H9 (cell line): ENCODE measurements at regions not wholly inside any gene's neighbourhood (a gene's known extent, or its start where the extent isn't known, plus 50 kb on each side); places are given as distances from the start of the nearest gene placed in this dataset.
"Not testable (repeated sequence)": the region's sequence is repeated elsewhere in the genome, so short reads cannot be mapped to it uniquely, and the experiment has no call there.

Experiments used
- DNase-seq: peaks from one replicate; pipeline ENCODE4 v3.0.0-alpha.2; 2017
- H2AFZ ChIP-seq: one replicate; pipeline ENCODE4 v1.6.1; 2013; ENCODE audit warnings: mild to moderate bottlenecking, low read length, control low read depth, moderate library complexity
- H2AK5ac ChIP-seq: 2 replicates; pipeline ENCODE4 v1.6.1; 2013; ENCODE audit warnings: low read length, control low read depth, mixed read lengths; ENCODE audit not compliant: insufficient read length
- H2BK120ac ChIP-seq: one replicate; pipeline ENCODE4 v1.6.1; 2013; ENCODE audit warnings: low read depth, mild to moderate bottlenecking, low read length, control low read depth, inconsistent platforms; ENCODE audit not compliant: poor library complexity, severe bottlenecking
- H2BK12ac ChIP-seq: 2 replicates; pipeline ENCODE4 v1.6.1; 2013; ENCODE audit warnings: low read length, control low read depth, mixed read lengths, low read depth; ENCODE audit not compliant: insufficient read length
- H2BK15ac ChIP-seq: 2 replicates; pipeline ENCODE4 v1.6.1; 2013; ENCODE audit warnings: low read depth, low read length, control low read depth
- H2BK20ac ChIP-seq: one replicate; pipeline ENCODE4 v1.6.1; 2013; ENCODE audit warnings: low read depth, mild to moderate bottlenecking, low read length, control low read depth, inconsistent platforms; ENCODE audit not compliant: poor library complexity, severe bottlenecking
- H2BK5ac ChIP-seq: 2 replicates; pipeline ENCODE4 v1.6.1; 2013; ENCODE audit warnings: low read length, control low read depth, mixed read lengths; ENCODE audit not compliant: insufficient read length
- H3K14ac ChIP-seq: 2 replicates; pipeline ENCODE4 v1.6.1; 2013; ENCODE audit warnings: low read length, control low read depth; ENCODE audit not compliant: insufficient read depth
- H3K18ac ChIP-seq: 2 replicates; pipeline ENCODE4 v1.6.1; 2013; ENCODE audit warnings: low read depth, mild to moderate bottlenecking, mixed read lengths, low read length, control low read depth; ENCODE audit not compliant: insufficient read length
- H3K23ac ChIP-seq: 2 replicates; pipeline ENCODE4 v1.6.1; 2013; ENCODE audit warnings: low read length, control low read depth, mixed read lengths, low read depth; ENCODE audit not compliant: insufficient read length
- H3K23me2 ChIP-seq: 2 replicates; pipeline ENCODE4 v1.6.1; 2013; ENCODE audit warnings: low read depth, mild to moderate bottlenecking, mixed read lengths, low read length, control low read depth; ENCODE audit not compliant: insufficient read length, poor library complexity, severe bottlenecking
- H3K27ac ChIP-seq: 2 replicates; pipeline ENCODE4 v1.5.1; 2013; ENCODE audit warnings: low read length, control low read depth, mixed read lengths, low read depth; ENCODE audit not compliant: insufficient read length
- H3K27me3 ChIP-seq: 2 replicates; pipeline ENCODE4 v1.6.1; 2013; ENCODE audit warnings: low read length, control low read depth, inconsistent platforms; ENCODE audit not compliant: insufficient read depth
- H3K4ac ChIP-seq: 2 replicates; pipeline ENCODE4 v1.6.1; 2013; ENCODE audit warnings: low read depth, mild to moderate bottlenecking, control low read depth, inconsistent platforms, low read length, moderate library complexity
- H3K4me1 ChIP-seq: 2 replicates; pipeline ENCODE4 v1.6.1; 2013; ENCODE audit warnings: low read length, control low read depth, inconsistent platforms; ENCODE audit not compliant: insufficient read depth
- H3K4me2 ChIP-seq: 2 replicates; pipeline ENCODE4 v1.6.1; 2013; ENCODE audit warnings: low read length, control low read depth, mixed read lengths; ENCODE audit not compliant: insufficient read length, insufficient read depth
- H3K56ac ChIP-seq: 2 replicates; pipeline ENCODE4 v1.6.1; 2013; ENCODE audit warnings: low read depth, mild to moderate bottlenecking, mixed read lengths, low read length, control low read depth; ENCODE audit not compliant: insufficient read length
- H3K79me1 ChIP-seq: 2 replicates; pipeline ENCODE4 v1.6.1; 2013; ENCODE audit warnings: low read depth, mild to moderate bottlenecking, moderate library complexity, low read length, control low read depth, inconsistent platforms; ENCODE audit not compliant: insufficient read depth, poor library complexity, severe bottlenecking
- H3K79me2 ChIP-seq: 2 replicates; pipeline ENCODE4 v1.6.1; 2013; ENCODE audit warnings: low read length, control low read depth, inconsistent platforms; ENCODE audit not compliant: insufficient read depth
- H3K9ac ChIP-seq: 2 replicates; pipeline ENCODE4 v1.6.1; 2013; ENCODE audit warnings: low read length, control low read depth, mixed read lengths; ENCODE audit not compliant: insufficient read length; ENCODE audit errors: extremely low read depth
- H3K9me3 ChIP-seq: one replicate; pipeline ENCODE4 v1.6.1; 2013; ENCODE audit warnings: low read depth, low read length, inconsistent platforms; ENCODE audit not compliant: control insufficient read depth
- H3T11ph ChIP-seq: one replicate; pipeline ENCODE4 v1.6.1; 2013; ENCODE audit warnings: mild to moderate bottlenecking, low read length, control low read depth, inconsistent platforms
- H4K20me1 ChIP-seq: one replicate; pipeline ENCODE4 v1.6.1; 2013; ENCODE audit not compliant: control insufficient read depth, insufficient read length, insufficient read depth
- H4K5ac ChIP-seq: 2 replicates; pipeline ENCODE4 v1.6.1; 2013; ENCODE audit warnings: low read depth, mild to moderate bottlenecking, mixed read lengths, low read length, control low read depth; ENCODE audit not compliant: insufficient read length
- H4K8ac ChIP-seq: replicated peaks from 2 replicates; pipeline ENCODE4 v1.6.1; 2013; ENCODE audit warnings: low read length, control low read depth, mixed read lengths, low read depth; ENCODE audit not compliant: insufficient read length
- H4K91ac ChIP-seq: 2 replicates; pipeline ENCODE4 v1.6.1; 2013; ENCODE audit warnings: low read depth, mild to moderate bottlenecking, moderate library complexity, mixed read lengths, low read length, control low read depth; ENCODE audit not compliant: insufficient read length
- H3K27ac Mint-ChIP-seq, 3 experiments: 2 replicates in 2 of 3; 3 replicates in 1 of 3; pipeline ENCODE4 v1.8.0; 2020 to 2021; ENCODE audit warnings: mixed read lengths in 3 of 3, mild to moderate bottlenecking in 1 of 3, moderate library complexity in 1 of 3
- H3K27me3 Mint-ChIP-seq: 2 replicates; pipeline ENCODE4 v1.8.0; 2021; ENCODE audit warnings: low read depth, mild to moderate bottlenecking, moderate library complexity, mixed read lengths
- H3K36me3 Mint-ChIP-seq, 3 experiments: 2 replicates in 2 of 3; 3 replicates in 1 of 3; pipeline ENCODE4 v1.8.0; 2020 to 2021; ENCODE audit warnings: low read depth in 3 of 3, mixed read lengths in 3 of 3; ENCODE audit not compliant: insufficient read depth in 1 of 3
- H3K4me1 Mint-ChIP-seq, 2 experiments: 2 replicates each; pipeline ENCODE4 v1.8.0; 2020; ENCODE audit warnings: mixed read lengths in 2 of 2
- H3K4me3 Mint-ChIP-seq, 2 experiments: 2 replicates in 1 of 2; 3 replicates in 1 of 2; pipeline ENCODE4 v1.8.0; 2020 to 2021; ENCODE audit warnings: mild to moderate bottlenecking in 2 of 2, mixed read lengths in 2 of 2, moderate library complexity in 1 of 2
- H3K9me3 Mint-ChIP-seq, 2 experiments: 2 replicates in 1 of 2; 3 replicates in 1 of 2; pipeline ENCODE4 v1.8.0; 2020; ENCODE audit warnings: mild to moderate bottlenecking in 2 of 2, mixed read lengths in 2 of 2, moderate library complexity in 1 of 2
- WGBS: extraction: QIAGEN DNeasy Blood & Tissue Kit; methylation state at CpG from one replicate; pipeline ENCODE4 v1.1.7; 2013; ENCODE audit warnings: missing lambda C conversion rate, low lambda C conversion rate, mixed read lengths; ENCODE audit not compliant: insufficient read length; ENCODE audit errors: extremely low coverage; 5-methylcytosine and 5-hydroxymethylcytosine counted together

GRCh38 chr17:26994648-26995047, 299.3 kb upstream of the WSB1 start:
- H2BK20ac ChIP-seq, H3K4me3 Mint-ChIP-seq, H3T11ph ChIP-seq, H3K9ac ChIP-seq, H2AK5ac ChIP-seq, H2BK15ac ChIP-seq, H4K20me1 ChIP-seq, H3K4me1 ChIP-seq, H2BK120ac ChIP-seq, H3K4me1 Mint-ChIP-seq, H3K27me3 ChIP-seq, H3K4me2 ChIP-seq, H4K5ac ChIP-seq, H2AFZ ChIP-seq, H3K27me3 Mint-ChIP-seq, H4K91ac ChIP-seq, H3K4ac ChIP-seq, H3K14ac ChIP-seq, H3K23me2 ChIP-seq, H3K79me1 ChIP-seq, H2BK5ac ChIP-seq, H3K79me2 ChIP-seq, H3K18ac ChIP-seq, H3K23ac ChIP-seq, DNase-seq, H2BK12ac ChIP-seq, H4K8ac ChIP-seq, H3K27ac ChIP-seq, H3K56ac ChIP-seq, H3K27ac Mint-ChIP-seq: not testable (repeated sequence)
- Mint-ChIP-seq H3K36me3 (peaks cover 9 to 25% (median 10%) of the 10 kb centered on the region in 3 experiments; a peak in 6 of 7 replicates), H3K9me3 (peaks cover 90 to 96% of the 10 kb centered on the region in 2 experiments)
- peaks cover 58% of the 10 kb centered on the region for H3K9me3 ChIP-seq
- no CpG with 5 or more reads among the region's 6 CpGs for WGBS

- H3K4ac ChIP-seq, H3K14ac ChIP-seq, DNase-seq, H3K27me3 ChIP-seq, H3K4me1 Mint-ChIP-seq, H2BK20ac ChIP-seq, H4K20me1 ChIP-seq, H3K27ac ChIP-seq, H2AFZ ChIP-seq, H3K79me1 ChIP-seq, H2BK120ac ChIP-seq, H4K91ac ChIP-seq, H2BK15ac ChIP-seq, H3K27ac Mint-ChIP-seq, H2BK12ac ChIP-seq, H2AK5ac ChIP-seq, H3K79me2 ChIP-seq, H3K27me3 Mint-ChIP-seq, H2BK5ac ChIP-seq, H3K9ac ChIP-seq, H4K5ac ChIP-seq, H3T11ph ChIP-seq, H3K18ac ChIP-seq, H3K4me3 Mint-ChIP-seq, H3K56ac ChIP-seq, H3K4me2 ChIP-seq, H3K4me1 ChIP-seq, H3K23ac ChIP-seq, H4K8ac ChIP-seq, H3K23me2 ChIP-seq: not testable (repeated sequence)
- H3K9me3 ChIP-seq: peaks cover 42% of the 10 kb centered on the region
- no CpG with 5 or more reads among the region's 7 CpGs for WGBS
- Mint-ChIP-seq H3K36me3 (peaks cover 8 to 30% (median 9%) of the 10 kb centered on the region in 3 experiments; a peak in 6 of 7 replicates), H3K9me3 (peaks cover 90 to 96% of the 10 kb centered on the region in 2 experiments)
These were observed 297.6 kb upstream of the WSB1 start for GRCh38 chr17:26996146-26996916.
